HCT116 (cell line): ENCODE measurements at regions not wholly inside any gene's neighbourhood (a gene's known extent, or its start where the extent isn't known, plus 50 kb on each side); places are given as distances from the start of the nearest gene placed in this dataset.

ENCODE experiments used
- ELF1 ChIP-seq: IDR thresholded peaks from 2 replicates; pipeline ENCODE4 v1.6.1; 2012; ENCODE audit warnings: low read depth, borderline replicate concordance
- EZH2 ChIP-seq: fragments of 200-600 bp; sonication (generic); IDR thresholded peaks from 2 replicates; pipeline ENCODE4 v1.6.1; 2017; ENCODE audit warnings: antibody characterized with exemption, mixed run types
- EZH2phosphoT487 ChIP-seq: fragments of 200-600 bp; IDR thresholded peaks from 2 replicates; pipeline ENCODE4 v1.6.1; 2018; ENCODE audit warnings: antibody characterized with exemption, borderline replicate concordance
- JUND ChIP-seq: IDR thresholded peaks from 2 replicates; pipeline ENCODE4 v1.6.1; 2012
- POLR2A ChIP-seq: IDR thresholded peaks from 2 replicates; pipeline ENCODE4 v1.7.0; 2011; ENCODE audit warnings: borderline replicate concordance; ENCODE audit not compliant: insufficient read depth, insufficient read length; ENCODE audit errors: extremely low read depth
- POLR2AphosphoS5 ChIP-seq: IDR thresholded peaks from 2 replicates; pipeline ENCODE4 v1.6.1; 2011; ENCODE audit warnings: mild to moderate bottlenecking, low read depth, low read length, moderate library complexity
- RAD21 ChIP-seq: IDR thresholded peaks from 2 replicates; pipeline ENCODE4 v1.6.1; 2012; ENCODE audit warnings: low read depth, mild to moderate bottlenecking
- SIN3A ChIP-seq: IDR thresholded peaks from 2 replicates; pipeline ENCODE4 v1.6.1; 2012; ENCODE audit warnings: low read depth
- SRF ChIP-seq: IDR thresholded peaks from 2 replicates; pipeline ENCODE4 v1.6.1; 2012; ENCODE audit warnings: low read depth
- TF ChIP-seq, protein P1 (sequence below), 3 experiments: fragments of 200-600 bp in 1 of 3; sonication (generic) in 1 of 3; IDR thresholded peaks in 2 of 3; conservative IDR thresholded peaks in 1 of 3; 2 replicates each; pipeline ENCODE4 v1.5.1; 2012 to 2017; ENCODE audit warnings: low read depth in 2 of 3, low read length in 2 of 3, antibody characterized with exemption in 1 of 3, borderline replicate concordance in 1 of 3, control low read depth in 1 of 3, mild to moderate bottlenecking in 1 of 3, mixed read lengths in 1 of 3, mixed run types in 1 of 3, moderate library complexity in 1 of 3; ENCODE audit not compliant: insufficient read depth in 1 of 3
- TF ChIP-seq, protein P2 (sequence below): IDR thresholded peaks from 2 replicates; pipeline ENCODE4 v1.6.1; 2012
- TF ChIP-seq, protein P3 (sequence below): IDR thresholded peaks from 2 replicates; pipeline ENCODE4 v1.6.1; 2012; ENCODE audit warnings: low read depth

DNA sequence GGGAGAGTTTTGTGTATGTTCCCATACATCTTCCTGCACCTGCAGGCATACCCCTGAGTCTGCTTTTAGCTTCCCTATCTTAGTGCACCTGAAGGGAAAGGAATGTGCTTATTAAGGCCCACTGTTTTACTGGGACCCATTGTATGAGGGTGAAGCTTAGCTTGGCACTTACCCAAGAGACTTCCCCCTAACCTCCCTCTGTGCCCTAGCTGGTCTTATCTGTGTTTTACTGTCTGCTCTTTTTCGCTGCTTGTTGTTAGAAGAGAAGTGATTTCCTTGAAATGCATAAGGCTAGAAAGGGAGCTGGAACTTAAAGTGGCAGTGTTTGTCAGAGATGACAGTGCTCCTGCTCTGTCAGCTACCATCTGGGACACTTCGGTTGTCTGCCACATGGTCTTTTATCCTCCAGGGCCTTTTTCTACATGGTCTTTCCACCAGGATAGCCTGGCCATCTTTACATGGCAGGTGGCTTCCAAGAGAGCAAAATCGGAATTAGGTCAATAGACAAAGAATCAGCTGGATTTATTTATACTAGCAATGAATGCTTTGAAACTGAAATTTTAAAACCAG, 122.5 kb upstream of the SLC44A1 start:
- TF ChIP-seq POLR2A (no peak), SRF (no peak), SIN3A (no peak), POLR2AphosphoS5 (no peak), EZH2phosphoT487 (no peak), RAD21 (no peak), ELF1 (no peak), JUND (no peak), EZH2 (no peak)
- TF ChIP-seq, protein P1, sequence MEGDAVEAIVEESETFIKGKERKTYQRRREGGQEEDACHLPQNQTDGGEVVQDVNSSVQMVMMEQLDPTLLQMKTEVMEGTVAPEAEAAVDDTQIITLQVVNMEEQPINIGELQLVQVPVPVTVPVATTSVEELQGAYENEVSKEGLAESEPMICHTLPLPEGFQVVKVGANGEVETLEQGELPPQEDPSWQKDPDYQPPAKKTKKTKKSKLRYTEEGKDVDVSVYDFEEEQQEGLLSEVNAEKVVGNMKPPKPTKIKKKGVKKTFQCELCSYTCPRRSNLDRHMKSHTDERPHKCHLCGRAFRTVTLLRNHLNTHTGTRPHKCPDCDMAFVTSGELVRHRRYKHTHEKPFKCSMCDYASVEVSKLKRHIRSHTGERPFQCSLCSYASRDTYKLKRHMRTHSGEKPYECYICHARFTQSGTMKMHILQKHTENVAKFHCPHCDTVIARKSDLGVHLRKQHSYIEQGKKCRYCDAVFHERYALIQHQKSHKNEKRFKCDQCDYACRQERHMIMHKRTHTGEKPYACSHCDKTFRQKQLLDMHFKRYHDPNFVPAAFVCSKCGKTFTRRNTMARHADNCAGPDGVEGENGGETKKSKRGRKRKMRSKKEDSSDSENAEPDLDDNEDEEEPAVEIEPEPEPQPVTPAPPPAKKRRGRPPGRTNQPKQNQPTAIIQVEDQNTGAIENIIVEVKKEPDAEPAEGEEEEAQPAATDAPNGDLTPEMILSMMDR (IDR thresholded peaks at IDR 0.05 in 2 of 3, conservative IDR thresholded peaks at IDR 0.05 in 1 of 3; ENCODE audit: borderline replicate concordance in 1 of 3, insufficient read depth in 1 of 3, low read depth in 2 of 3, low read length in 2 of 3), result no peak
- TF ChIP-seq, protein P2, sequence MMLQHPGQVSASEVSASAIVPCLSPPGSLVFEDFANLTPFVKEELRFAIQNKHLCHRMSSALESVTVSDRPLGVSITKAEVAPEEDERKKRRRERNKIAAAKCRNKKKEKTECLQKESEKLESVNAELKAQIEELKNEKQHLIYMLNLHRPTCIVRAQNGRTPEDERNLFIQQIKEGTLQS, result no peak
- TF ChIP-seq, protein P3, sequence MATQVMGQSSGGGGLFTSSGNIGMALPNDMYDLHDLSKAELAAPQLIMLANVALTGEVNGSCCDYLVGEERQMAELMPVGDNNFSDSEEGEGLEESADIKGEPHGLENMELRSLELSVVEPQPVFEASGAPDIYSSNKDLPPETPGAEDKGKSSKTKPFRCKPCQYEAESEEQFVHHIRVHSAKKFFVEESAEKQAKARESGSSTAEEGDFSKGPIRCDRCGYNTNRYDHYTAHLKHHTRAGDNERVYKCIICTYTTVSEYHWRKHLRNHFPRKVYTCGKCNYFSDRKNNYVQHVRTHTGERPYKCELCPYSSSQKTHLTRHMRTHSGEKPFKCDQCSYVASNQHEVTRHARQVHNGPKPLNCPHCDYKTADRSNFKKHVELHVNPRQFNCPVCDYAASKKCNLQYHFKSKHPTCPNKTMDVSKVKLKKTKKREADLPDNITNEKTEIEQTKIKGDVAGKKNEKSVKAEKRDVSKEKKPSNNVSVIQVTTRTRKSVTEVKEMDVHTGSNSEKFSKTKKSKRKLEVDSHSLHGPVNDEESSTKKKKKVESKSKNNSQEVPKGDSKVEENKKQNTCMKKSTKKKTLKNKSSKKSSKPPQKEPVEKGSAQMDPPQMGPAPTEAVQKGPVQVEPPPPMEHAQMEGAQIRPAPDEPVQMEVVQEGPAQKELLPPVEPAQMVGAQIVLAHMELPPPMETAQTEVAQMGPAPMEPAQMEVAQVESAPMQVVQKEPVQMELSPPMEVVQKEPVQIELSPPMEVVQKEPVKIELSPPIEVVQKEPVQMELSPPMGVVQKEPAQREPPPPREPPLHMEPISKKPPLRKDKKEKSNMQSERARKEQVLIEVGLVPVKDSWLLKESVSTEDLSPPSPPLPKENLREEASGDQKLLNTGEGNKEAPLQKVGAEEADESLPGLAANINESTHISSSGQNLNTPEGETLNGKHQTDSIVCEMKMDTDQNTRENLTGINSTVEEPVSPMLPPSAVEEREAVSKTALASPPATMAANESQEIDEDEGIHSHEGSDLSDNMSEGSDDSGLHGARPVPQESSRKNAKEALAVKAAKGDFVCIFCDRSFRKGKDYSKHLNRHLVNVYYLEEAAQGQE, result no peak
